ENCODE measurements at regions not wholly inside any gene's neighbourhood (a gene's known extent, or its start where the extent isn't known, plus 50 kb on each side); places are given as distances from the start of the nearest gene placed in this dataset.

DNA sequence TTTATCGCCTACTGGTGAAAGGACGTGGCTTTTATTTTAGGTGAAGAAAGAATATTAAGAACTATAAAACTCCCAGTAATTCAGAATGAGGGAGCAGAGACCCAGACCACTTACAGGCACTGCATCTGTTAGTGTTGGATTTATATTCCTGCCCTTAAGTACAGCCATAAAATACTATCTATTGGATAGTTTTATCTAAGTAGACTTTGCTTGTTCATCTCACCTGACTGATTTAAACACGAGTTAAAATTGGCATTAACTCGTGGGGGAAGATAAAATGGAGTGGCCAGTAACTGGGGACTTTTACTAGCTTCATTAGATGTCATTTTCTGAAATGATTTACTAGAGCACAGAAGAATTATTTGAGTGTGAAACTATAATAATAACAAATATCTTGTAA is 1377.5 kb upstream of the TMEM132C start:
- TF ChIP-seq, protein P1, sequence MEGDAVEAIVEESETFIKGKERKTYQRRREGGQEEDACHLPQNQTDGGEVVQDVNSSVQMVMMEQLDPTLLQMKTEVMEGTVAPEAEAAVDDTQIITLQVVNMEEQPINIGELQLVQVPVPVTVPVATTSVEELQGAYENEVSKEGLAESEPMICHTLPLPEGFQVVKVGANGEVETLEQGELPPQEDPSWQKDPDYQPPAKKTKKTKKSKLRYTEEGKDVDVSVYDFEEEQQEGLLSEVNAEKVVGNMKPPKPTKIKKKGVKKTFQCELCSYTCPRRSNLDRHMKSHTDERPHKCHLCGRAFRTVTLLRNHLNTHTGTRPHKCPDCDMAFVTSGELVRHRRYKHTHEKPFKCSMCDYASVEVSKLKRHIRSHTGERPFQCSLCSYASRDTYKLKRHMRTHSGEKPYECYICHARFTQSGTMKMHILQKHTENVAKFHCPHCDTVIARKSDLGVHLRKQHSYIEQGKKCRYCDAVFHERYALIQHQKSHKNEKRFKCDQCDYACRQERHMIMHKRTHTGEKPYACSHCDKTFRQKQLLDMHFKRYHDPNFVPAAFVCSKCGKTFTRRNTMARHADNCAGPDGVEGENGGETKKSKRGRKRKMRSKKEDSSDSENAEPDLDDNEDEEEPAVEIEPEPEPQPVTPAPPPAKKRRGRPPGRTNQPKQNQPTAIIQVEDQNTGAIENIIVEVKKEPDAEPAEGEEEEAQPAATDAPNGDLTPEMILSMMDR (IDR thresholded peaks at IDR 0.05; ENCODE audit: control extremely low read depth in 1 of 3, insufficient read depth in 1 of 3, low read depth in 1 of 3, low read length in 3 of 3): no peak
- TF ChIP-seq JUN (IDR thresholded peaks at IDR 0.05; ENCODE audit: low read depth, low read length) (no peak), EZH2 (IDR thresholded peaks at IDR 0.05; ENCODE audit: low read depth, low read length, severe bottlenecking) (no peak), MAFK (IDR thresholded peaks at IDR 0.05; ENCODE audit: low read depth, low read length) (no peak), POLR2A (IDR thresholded peaks at IDR 0.05; ENCODE audit: control extremely low read depth in 1 of 2, low read depth in 2 of 2, low read length in 2 of 2) (no peak), YY1 (IDR thresholded peaks at IDR 0.05; ENCODE audit: low read depth, low read length) (no peak), SAP30 (IDR thresholded peaks at IDR 0.05; ENCODE audit: insufficient read depth, insufficient replicate concordance, low read length) (no peak), SP1 (IDR thresholded peaks at IDR 0.05; ENCODE audit: low read depth, low read length) (no peak), SIN3A (conservative IDR thresholded peaks at IDR 0.05 in 1 of 2, IDR thresholded peaks at IDR 0.05 in 1 of 2; ENCODE audit: low read depth in 1 of 2, low read length in 2 of 2) (no peak), NRF1 (IDR thresholded peaks at IDR 0.05; ENCODE audit: low read depth, low read length) (no peak)
- TF ChIP-seq, protein P2, sequence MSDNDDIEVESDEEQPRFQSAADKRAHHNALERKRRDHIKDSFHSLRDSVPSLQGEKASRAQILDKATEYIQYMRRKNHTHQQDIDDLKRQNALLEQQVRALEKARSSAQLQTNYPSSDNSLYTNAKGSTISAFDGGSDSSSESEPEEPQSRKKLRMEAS (IDR thresholded peaks at IDR 0.05): no peak
- TF ChIP-seq, protein P3, sequence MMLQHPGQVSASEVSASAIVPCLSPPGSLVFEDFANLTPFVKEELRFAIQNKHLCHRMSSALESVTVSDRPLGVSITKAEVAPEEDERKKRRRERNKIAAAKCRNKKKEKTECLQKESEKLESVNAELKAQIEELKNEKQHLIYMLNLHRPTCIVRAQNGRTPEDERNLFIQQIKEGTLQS (IDR thresholded peaks at IDR 0.05; ENCODE audit: insufficient read depth, low read depth, low read length): no peak
